Stimulated activated naive CD4-positive, alpha-beta T cell treated with Interleukin-2 at 50 U/mL for 16 hours (primary cell): ENCODE measurements at regions not wholly inside any gene's neighbourhood (a gene's known extent, or its start where the extent isn't known, plus 50 kb on each side); places are given as distances from the start of the nearest gene placed in this dataset.
A peak's percentile ranks its signal among the peaks of the same experiment; 100 is the strongest.
"Not testable (repeated sequence)": the region's sequence is repeated elsewhere in the genome, so short reads cannot be mapped to it uniquely, and the experiment has no call there.

Source experiments
- DNase-seq: peaks from one replicate; lab custom pipeline; 2025; lab: John Stamatoyannopoulos, UW

GRCh38 chr16:16563962-16564361 is 185.0 kb downstream of the NPIPA7 start:
- DNase-seq = not testable (repeated sequence)

GRCh38 chr16:16565326-16565725 is 186.4 kb downstream of the NPIPA7 start:
- not testable (repeated sequence) for DNase-seq

- not testable (repeated sequence) for DNase-seq
Observed at GRCh38 chr16:16570055-16570454, 191.1 kb downstream of the NPIPA7 start.

GRCh38 chr16:16570874-16571273 is 191.9 kb downstream of the NPIPA7 start:
- not testable (repeated sequence) for DNase-seq

GRCh38 chr16:16572130-16572774 is 193.3 kb downstream of the NPIPA7 start:
- not testable (repeated sequence) for DNase-seq

GRCh38 chr16:16577062-16577461 is 198.1 kb downstream of the NPIPA7 start:
- DNase-seq = not testable (repeated sequence)

- DNase-seq = no peak
Observed at GRCh38 chr16:16578701-16579100, 199.8 kb downstream of the NPIPA7 start.

GRCh38 chr16:16582916-16583315 is 204.0 kb downstream of the NPIPA7 start:
- DNase-seq = not testable (repeated sequence)

GRCh38 chr16:16586073-16586651 is 207.2 kb downstream of the NPIPA7 start:
- not testable (repeated sequence) for DNase-seq

GRCh38 chr16:16586969-16587368 is 208.0 kb downstream of the NPIPA7 start:
- not testable (repeated sequence) for DNase-seq

GRCh38 chr16:16588436-16588835 is 209.5 kb downstream of the NPIPA7 start:
- DNase-seq = not testable (repeated sequence)

- DNase-seq = not testable (repeated sequence)
Observed at GRCh38 chr16:16590654-16591318, 211.8 kb downstream of the NPIPA7 start.

- peak; percentile 1 for DNase-seq
Observed at GRCh38 chr16:16593156-16593863, 214.4 kb downstream of the NPIPA7 start.

GRCh38 chr16:16595029-16595718 is 216.2 kb downstream of the NPIPA7 start:
- not testable (repeated sequence) for DNase-seq

GRCh38 chr16:16601239-16601638 is 222.3 kb downstream of the NPIPA7 start:
- DNase-seq = not testable (repeated sequence)

GRCh38 chr16:16607401-16608082 is 228.6 kb downstream of the NPIPA7 start:
- DNase-seq = not testable (repeated sequence)

GRCh38 chr16:16609627-16610026 is 230.7 kb downstream of the NPIPA7 start:
- not testable (repeated sequence) for DNase-seq

- not testable (repeated sequence) for DNase-seq
Observed at GRCh38 chr16:16610389-16610967, 231.5 kb downstream of the NPIPA7 start.

- DNase-seq = not testable (repeated sequence)
Observed at GRCh38 chr16:16613212-16613611, 234.3 kb downstream of the NPIPA7 start.

GRCh38 chr16:16614484-16614883 is 235.5 kb downstream of the NPIPA7 start:
- not testable (repeated sequence) for DNase-seq

- DNase-seq = not testable (repeated sequence)
Observed at GRCh38 chr16:16618963-16619465, 240.1 kb downstream of the NPIPA7 start.
